Inflammatory macrophage treated with lipopolysaccharide for 4 hours (primary cell): ENCODE measurements at regions not wholly inside any gene's neighbourhood (a gene's known extent, or its start where the extent isn't known, plus 50 kb on each side); places are given as distances from the start of the nearest gene placed in this dataset.

ENCODE experiments used
- DNase-seq: peaks from one replicate; pipeline ENCODE4 v3.0.0-alpha.2; 2020

GRCh38 chr9:96031916-96032534, 156.5 kb downstream of the ERCC6L2 start:
- peak; percentile 71 for DNase-seq

- no peak for DNase-seq
Measured at GRCh38 chr9:96031366-96031824, 155.9 kb downstream of the ERCC6L2 start.

DNA sequence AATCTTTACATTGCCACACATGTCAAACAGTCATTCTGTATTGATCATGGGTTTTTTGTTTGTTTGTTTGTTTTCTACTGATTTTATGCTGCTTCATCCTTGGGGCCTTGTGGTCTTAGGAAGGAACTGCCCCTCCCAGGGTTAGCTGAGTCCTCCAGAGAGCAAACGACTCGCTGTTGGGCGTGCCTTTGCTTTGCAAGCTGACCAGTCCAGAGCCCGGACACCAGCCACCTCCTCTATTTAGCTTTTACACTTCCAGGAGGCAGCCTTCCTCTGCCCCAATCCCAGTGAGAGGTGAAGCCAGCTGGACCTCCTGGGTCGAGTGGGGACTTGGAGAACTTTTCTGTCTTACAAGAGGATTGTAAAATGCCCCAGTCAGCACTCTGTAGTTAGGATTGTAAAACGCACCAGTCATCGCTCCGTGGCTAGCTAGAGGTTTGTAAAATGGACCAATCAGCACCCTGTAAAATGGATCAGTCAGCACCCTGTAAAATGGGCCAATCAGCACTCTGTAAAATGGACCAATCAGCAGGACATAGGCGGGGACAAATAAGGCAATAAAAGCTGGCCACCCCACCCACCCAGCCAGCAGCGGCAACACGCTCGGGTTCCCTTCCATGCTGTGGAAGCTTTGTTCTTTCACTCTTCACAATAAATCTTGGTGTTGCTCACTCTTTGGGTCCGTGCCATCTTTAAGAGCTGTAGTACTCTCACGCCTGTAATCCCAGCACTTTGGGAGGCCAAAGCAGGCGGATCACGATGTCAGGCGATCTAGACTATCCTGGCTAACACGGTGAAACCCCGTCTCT, 154.4 kb downstream of the ERCC6L2 start:
- no peak for DNase-seq

DNA sequence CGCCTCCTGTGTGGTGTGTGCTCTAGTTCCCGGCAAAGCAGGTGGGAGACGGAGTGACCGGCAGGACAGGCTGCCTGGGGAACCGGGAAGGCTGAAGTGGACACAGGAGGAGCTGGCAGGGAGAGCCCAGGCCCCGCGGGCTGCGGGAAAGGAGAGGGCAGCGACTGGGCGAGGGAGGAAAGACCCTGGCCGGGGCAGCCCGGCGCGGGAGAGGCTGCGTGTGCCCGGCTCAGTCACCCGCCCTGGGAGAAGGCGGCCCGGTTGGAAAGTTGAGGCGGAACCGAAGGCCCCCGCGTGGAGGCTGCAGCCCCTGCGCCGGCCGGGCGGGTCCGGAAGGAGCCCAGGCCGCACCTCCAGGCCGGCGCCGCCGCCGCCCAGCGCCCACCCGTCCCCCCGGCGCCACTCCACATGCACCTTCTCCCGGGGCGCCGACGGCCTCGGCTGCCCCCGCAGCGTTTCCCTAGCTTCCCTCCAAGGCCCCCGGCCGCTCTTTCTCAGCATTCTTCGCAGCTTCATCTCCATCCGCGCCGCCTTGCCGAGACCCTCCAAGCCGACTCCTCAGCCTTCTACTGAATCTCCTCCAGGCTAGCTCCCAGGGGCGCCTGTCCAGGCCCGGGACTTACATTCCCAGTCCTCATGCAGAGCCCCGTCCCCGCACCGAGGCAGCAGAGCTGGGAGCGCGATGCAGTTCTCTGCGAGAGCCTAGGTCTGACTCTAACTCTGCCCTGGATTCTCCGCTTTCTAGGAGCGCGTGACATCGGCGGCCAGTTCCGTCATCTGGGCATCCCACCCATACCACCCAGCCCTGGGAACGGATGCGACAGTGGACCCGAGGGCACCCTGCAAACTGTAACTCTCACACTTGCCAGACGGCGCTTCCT, 152.0 kb downstream of the ERCC6L2 start:
- no peak for DNase-seq

DNA sequence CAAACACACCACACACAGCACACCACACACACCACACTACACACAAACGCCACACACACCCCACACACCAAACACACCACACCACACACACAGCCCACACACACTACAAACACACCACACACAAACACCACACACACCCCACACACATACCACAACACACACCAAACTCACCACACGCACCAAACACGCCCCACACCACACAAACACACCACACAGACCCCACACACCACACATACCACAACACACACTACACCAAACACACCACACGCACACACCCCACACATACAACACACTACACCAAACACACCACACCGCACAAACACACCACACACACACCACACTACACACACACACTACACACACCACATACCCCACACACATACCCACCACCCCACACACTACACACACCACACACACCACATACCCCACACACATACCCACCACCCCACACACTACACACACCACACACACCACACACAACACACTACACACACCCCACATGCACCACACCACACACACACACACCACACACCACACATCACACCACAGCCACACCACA, 151.2 kb downstream of the ERCC6L2 start:
- no peak for DNase-seq

DNA sequence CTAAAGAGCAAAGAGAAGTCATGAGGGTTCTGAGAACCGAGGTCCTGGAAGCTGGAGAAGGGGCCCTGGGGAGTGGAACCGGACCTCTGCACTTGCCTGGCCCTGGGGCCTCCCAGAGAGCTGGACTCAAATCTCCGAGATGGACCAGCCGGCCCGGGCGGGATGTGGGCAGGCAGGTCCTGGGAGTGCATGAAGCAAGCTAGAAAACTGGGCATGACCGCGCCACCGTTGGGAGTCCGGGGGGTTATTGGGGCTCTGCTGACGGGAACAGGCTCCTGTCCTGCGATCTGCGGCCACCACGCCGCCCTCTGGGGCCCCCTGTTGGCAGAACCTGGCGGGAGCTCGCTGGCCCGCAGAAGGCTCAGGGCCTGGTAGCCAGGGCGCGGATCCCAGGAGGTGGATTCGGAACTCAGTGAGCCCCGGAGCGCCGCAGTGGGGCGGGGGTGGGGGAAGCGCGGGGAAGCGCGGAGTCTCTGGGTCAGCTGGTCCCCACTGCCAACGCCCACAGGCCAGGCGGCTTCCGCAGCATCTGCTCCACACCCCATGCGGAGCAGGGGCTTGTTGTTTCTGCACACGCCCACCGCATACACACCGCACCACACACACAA, 150.6 kb downstream of the ERCC6L2 start:
- DNase-seq, result peak; percentile 31

DNA sequence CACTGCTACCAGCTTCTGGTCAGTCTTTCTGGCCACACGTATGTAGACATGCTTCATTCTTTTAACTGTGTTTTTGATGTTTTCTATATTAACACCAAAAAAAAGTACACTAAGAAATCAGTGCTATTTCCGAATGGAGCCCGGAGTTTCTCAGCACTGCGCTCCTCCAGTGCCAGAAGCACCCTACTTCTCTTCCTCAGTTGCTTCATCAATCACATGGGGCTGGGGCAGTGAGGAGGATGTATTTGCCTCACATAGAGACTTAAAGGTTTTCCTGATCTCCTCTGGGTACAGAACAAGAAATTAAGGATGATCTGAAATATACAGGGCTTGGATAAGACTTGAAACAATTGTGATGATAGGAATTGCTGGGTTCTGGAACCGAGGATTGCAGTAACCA, 148.0 kb downstream of the ERCC6L2 start:
- DNase-seq, result peak; percentile 46

DNA sequence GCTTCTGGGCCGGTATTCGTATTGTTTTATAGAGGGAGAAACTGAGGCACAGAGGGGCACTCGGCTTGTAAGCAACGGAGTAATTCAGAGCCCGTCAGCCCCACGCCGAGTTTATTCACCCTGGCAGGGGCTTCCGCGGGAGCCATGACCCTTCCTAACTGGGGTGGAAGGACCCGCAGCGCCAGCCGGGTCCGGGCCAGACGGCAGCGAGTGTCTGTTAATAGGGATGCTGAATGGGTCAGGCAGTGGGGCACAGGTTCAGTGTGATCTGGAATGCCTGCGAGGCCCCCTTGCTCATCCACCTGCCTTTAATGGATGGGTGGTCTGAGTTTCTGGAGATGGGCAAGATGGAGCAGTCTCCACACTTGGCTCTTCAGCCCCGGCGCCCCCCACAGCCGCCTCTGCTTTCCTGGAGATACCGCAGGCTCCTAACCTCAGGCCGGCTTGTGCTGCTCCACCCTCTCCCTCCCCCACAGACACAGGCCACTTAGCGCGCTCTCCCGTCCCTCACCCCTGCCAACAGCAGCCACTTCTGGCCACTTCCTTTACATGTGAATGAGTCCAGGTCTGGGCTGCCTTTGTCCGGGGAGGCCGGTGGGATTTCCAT, 147.1 kb downstream of the ERCC6L2 start:
- DNase-seq, result no peak

DNA sequence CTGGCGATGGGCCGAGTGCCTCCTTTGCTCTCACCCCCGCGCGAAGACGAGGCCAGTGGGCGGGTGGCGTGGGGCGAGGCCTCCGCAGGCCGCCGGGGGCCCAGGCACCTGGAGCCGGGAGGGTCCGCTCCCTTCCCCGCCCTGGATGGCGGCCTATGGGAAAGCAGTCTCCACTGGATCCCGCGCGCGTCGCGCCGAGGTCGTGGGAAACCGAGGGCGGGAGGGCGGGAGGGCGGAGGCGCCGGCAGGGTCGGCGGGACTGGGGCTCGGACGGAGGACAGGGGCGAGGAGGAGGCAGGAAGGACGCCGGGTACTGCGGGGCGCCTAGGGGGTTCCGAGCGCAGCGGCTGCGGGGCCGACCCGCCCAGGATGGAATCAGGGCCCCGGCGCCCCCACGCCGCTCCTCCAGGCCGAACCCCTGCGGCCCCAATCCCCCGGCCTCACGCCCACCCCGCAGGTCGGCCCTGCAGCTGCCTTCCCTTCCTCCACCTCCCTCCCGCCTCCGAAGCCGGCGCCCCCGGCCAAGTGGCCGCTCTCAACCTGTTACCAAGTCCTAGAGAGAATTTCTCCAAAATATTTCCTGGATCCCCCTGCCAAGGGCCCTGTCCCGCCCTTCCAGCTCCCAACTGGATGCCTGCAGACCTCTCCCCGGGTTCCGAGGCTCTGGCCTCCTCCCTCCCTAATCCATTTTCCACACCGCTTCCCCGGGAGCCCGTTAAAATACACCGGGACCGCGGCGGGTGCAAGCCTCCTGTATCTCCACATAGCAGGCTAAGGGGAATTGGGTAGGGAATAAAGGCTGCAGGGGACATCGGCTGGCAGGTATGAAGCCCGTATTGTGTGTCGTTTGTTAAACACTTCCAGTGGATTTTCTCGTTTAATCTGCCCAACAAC, 146.3 kb downstream of the ERCC6L2 start:
- DNase-seq, result no peak

DNA sequence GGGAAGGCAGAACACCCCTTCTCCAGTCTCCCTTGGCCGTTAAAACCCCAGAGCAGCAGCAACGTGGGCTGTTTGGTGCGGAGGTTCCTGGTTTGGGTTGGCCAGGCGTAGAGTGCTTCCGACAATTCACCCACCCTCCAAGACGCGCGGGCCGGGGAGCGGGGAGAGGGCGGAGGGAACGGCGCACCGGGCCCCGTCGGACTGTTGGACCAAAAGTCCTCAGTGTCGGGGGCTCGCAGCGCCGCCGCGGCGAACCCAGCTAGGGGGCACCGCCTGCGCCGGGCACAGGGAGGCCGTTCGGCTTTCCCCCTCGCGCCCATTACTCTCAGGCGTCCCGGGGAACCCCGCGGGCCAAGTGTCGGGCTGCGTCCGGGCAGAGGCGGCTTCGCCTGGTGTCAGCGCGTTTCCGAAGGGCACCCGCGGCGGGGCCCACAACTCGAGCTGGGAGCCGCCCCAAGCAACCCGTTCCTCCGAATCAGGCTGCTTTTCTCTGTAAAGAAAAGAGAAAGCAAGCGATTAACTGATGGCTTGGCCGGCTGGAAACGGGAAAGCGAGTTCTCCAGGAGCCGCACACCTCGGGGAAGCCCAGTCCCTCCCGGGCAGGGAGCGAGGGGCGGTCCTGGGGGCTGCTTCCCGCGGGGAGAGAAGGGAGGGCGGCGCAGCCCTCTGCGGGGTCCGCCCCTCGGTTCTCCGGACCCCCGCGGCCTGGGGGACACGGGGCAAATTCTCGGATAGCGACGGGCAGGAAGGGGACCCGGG, 145.5 kb downstream of the ERCC6L2 start:
- DNase-seq, result peak; percentile 32

- no peak for DNase-seq
Measured at GRCh38 chr9:96020300-96020791, 144.9 kb downstream of the ERCC6L2 start.
